DMS114 treated with DMSO at 0.1 percent for 48 hours (cell line): ENCODE measurements at regions not wholly inside any gene's neighbourhood (a gene's known extent, or its start where the extent isn't known, plus 50 kb on each side); places are given as distances from the start of the nearest gene placed in this dataset.

Experiments
- DNase-seq: peaks from one replicate; lab custom pipeline; 2025; ENCODE audit not compliant: unreplicated experiment; lab: John Stamatoyannopoulos, UW

DNA sequence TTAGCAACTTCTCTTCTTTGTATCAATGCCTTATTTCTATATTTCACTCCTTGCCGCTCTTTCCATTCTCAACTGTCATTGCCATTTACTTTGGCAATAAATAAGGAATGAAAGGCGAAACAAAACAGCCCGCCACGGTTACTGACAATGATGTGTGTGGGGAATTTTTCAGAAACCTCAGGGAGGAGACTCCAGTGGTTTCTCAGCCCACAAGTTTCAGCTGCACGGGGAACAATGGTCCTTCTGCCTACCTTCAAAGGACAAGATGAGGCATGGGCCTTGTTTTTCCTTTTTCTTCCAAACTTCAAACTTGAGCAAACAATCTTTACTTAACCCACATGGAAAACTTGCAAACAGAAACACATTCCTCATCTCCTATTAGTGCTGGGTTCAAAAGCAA is 409.4 kb downstream of the METTL15 start:
- no peak for DNase-seq

DNA sequence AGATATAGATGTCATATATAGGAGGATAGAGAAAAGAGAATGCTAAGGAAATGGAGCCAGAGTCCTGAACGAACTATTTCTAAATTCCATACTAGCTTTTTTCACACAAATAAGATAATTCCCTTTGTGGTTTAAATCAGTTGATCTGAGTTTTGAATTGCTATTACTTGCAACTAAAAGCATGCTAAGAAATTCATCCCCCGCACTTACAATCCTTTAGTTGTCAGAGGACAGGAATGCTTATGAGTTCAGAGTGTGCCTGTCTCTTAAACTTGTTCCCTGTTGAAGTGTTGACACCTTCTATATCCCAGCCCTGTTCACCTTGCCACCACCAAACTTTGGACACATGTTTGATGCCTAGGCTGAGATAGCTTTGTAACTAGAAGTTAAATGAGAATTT is 406.2 kb downstream of the METTL15 start:
- no peak for DNase-seq

- no peak for DNase-seq
Measured at GRCh38 chr11:28512143-28512756, 404.1 kb downstream of the METTL15 start.

GRCh38 chr11:28505232-28505631 is 397.0 kb downstream of the METTL15 start:
- DNase-seq: no peak

- DNase-seq: no peak
Measured at GRCh38 chr11:28504555-28505110, 396.4 kb downstream of the METTL15 start.

DNA sequence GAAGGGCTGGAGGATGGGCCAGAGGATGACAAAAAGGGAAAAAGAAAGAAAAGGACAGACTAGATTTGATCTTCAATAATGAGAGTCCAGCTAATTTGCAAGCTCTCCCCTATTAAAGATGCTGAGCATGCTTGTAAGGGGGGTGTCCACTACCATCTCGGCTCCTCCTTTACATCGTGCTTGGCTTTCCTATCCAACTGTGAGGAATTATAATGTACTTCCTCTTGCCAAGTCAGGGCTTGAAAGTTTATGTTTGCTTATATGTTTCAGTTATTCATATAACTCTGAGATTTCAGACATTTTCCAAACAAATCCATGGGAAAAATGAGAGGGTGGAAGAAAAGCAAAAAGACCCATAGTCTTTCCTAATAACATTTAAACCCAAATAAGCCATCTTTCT is 387.1 kb downstream of the METTL15 start:
- DNase-seq: no peak

- no peak for DNase-seq
Measured at GRCh38 chr11:28491431-28491830, 383.2 kb downstream of the METTL15 start.

GRCh38 chr11:28490773-28491382 is 382.7 kb downstream of the METTL15 start:
- no peak for DNase-seq

DNA sequence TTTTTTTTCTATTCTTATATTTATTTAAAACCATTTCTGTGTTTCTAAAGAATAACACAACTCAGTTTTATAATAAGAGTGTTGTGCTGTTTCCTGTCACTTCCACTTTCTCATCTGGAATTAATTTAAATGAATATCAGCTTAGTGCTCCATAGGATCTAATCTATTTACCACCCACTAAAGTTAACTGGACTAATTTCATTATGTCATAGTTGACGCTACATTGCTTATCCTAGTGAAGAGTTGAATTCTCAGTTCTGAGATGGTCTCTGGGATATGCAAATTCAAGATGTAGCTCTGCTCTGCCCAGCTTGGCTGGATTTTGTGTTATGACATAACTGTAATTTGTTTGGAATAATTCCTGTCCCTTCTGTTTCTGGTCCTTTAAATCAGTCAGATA is 380.1 kb downstream of the METTL15 start:
- DNase-seq: no peak

GRCh38 chr11:28483072-28483867 is 375.1 kb downstream of the METTL15 start:
- no peak for DNase-seq

GRCh38 chr11:28482666-28483065 is 374.5 kb downstream of the METTL15 start:
- no peak for DNase-seq

DNA sequence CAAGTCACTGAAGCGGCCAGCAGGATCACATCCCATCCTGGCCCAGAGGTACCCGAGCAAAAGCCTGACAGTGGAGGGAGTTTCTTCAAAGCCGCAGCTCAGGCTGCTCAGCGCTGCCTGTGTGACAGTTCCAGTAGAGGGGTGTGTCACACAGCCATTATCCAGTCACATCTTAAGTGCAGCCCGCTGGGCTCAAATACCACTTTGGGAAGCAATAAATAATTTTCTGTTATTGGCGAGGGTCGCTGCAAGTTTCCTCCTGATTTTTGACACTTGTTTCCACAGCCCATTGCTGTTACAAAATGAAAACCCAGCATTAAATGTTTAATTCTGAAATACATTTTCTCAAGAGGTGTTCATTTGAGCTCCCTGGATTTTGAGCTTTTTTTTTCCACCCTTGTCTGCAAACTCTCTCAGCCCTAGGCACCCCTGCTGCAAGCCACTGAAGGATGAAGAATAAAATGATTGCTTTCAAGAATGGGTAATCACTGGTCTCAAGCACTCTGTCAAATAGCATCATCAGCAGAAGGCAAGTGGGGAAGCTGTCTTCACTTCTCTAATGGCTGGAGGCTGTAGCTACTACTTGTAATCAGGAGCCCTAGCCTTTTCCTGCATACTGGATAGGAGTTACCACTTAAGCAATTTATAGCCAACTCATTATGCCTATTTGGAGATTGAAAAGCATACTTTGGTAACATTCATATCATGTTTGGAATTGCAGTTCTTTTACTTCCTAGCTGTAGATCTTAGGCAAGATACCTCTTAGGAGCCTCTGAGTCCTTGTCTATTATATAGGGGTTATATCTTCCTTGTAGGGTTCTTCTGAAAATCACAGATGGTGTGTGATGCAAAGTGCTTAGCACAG is 373.7 kb downstream of the METTL15 start:
- no peak for DNase-seq

DNA sequence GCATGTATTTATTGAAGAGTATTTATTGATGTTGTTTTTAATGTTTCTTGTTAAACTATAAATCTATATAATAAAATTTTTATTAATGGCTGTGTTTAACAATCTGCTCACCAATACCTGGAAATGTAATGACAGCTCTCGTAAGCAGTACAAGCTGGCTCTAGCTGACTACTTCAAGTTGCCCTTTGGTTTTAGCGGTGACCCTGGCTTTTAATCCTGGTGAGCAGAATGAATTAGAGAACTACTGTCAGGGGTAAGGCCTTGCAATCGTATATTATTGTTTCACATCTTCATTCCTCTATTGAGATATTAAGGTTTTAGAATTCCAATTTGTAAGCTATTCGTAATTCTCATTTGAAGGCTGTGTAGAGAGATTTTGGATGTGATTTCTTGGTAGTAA is 372.2 kb downstream of the METTL15 start:
- no peak for DNase-seq

- no peak for DNase-seq
Measured at GRCh38 chr11:28476864-28477263, 368.7 kb downstream of the METTL15 start.

DNA sequence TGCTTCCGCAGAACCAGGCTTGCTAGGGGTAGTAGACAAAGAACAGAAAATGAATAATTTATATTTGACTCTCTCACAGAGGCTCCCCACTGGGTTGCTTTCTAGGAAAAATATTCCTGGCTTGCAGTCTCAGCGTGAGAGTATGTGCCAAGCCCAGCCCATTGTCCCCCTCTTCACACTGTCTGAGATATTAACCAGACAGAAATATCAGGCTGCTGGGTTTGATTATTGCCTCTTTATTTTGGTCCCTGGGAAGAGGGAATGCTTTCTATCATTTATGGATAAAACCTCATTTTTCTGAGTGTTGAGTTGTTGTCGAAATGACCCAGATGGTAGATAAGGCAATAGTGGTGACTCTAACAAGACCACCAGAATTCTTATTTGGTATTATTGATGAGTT is 367.9 kb downstream of the METTL15 start:
- no peak for DNase-seq

- no peak for DNase-seq
Measured at GRCh38 chr11:28472904-28473303, 364.7 kb downstream of the METTL15 start.

- DNase-seq: no peak
Measured at GRCh38 chr11:28471537-28471936, 363.3 kb downstream of the METTL15 start.

DNA sequence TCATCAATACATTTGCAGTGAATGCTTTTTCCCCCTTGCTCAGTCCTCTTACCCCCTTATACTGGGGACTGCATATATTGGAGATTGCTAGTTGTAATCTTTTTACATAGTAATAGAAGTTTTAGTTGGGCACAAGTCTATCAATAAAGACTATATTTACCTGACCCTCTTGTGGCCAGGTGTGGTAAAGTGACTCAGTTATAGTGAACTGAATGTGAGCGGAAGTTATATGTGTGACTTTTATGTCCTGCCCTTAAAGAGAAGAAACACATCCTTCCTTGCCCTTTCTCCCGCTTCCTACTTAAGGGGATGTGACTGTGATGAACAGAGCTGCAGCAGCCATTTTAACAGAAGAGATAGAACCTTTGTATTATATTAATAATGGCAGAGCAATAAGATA is 362.0 kb downstream of the METTL15 start:
- DNase-seq: no peak

- no peak for DNase-seq
Measured at GRCh38 chr11:28466506-28466905, 358.3 kb downstream of the METTL15 start.

GRCh38 chr11:28464252-28464867 is 356.2 kb downstream of the METTL15 start:
- no peak for DNase-seq

- DNase-seq: no peak
Measured at GRCh38 chr11:28463826-28464225, 355.6 kb downstream of the METTL15 start.
